ENCODE measurements at regions not wholly inside any gene's neighbourhood (a gene's known extent, or its start where the extent isn't known, plus 50 kb on each side); places are given as distances from the start of the nearest gene placed in this dataset.
A peak's percentile ranks its signal among the peaks of the same experiment; 100 is the strongest.

DNA sequence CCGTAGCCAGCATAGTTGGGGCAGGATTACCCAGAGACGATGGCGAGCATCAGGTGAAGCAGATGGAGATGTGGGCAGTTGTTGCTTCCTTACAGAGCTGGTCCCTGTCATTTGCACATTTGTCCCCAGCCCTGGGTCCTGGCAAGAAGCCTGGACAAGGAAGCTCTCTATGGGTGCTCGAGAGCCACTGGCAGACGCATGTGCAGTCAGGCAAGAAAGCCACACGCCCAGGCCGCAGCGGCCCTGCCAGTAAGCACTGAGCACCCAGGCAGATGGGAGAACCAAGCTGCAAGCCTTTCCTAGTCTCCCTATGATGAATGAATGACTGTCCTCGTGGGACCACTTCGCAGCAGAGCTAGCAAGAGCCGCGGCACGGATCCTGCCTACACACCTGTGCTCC, 182.8 kb downstream of the FOXO1 start:
- no peak for DNase-seq
- WGBS (ENCODE audit: insufficient coverage, low coverage, low lambda C conversion rate, missing lambda C conversion rate): 100% methylated on average over 5 of the region's 13 CpGs
- Histone ChIP-seq H3K9me3 (no peaks in the 10 kb centered on the region), H3K4me3 (no peak overlapping the region), H3K36me3 (no peaks in the 10 kb centered on the region), H3K27ac (no peak overlapping the region), H3K27me3 (no peaks in the 10 kb centered on the region), H3K4me1 (peaks cover 0 to 20% (median 11%) of the 10 kb centered on the region in 4 donors)
- TF ChIP-seq, protein P1, sequence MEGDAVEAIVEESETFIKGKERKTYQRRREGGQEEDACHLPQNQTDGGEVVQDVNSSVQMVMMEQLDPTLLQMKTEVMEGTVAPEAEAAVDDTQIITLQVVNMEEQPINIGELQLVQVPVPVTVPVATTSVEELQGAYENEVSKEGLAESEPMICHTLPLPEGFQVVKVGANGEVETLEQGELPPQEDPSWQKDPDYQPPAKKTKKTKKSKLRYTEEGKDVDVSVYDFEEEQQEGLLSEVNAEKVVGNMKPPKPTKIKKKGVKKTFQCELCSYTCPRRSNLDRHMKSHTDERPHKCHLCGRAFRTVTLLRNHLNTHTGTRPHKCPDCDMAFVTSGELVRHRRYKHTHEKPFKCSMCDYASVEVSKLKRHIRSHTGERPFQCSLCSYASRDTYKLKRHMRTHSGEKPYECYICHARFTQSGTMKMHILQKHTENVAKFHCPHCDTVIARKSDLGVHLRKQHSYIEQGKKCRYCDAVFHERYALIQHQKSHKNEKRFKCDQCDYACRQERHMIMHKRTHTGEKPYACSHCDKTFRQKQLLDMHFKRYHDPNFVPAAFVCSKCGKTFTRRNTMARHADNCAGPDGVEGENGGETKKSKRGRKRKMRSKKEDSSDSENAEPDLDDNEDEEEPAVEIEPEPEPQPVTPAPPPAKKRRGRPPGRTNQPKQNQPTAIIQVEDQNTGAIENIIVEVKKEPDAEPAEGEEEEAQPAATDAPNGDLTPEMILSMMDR (IDR thresholded peaks at IDR 0.05): no peak
- TF ChIP-seq POLR2A (IDR thresholded peaks at IDR 0.05): no peak
- no peak for ATAC-seq
- intact Hi-C loops (cut with DNase I): loop anchor here in 1 of 2 donors (10.0 kb wide), 2 partner anchors 51 to 181 kb away; partner anchors contain the start of gene FOXO1

DNA sequence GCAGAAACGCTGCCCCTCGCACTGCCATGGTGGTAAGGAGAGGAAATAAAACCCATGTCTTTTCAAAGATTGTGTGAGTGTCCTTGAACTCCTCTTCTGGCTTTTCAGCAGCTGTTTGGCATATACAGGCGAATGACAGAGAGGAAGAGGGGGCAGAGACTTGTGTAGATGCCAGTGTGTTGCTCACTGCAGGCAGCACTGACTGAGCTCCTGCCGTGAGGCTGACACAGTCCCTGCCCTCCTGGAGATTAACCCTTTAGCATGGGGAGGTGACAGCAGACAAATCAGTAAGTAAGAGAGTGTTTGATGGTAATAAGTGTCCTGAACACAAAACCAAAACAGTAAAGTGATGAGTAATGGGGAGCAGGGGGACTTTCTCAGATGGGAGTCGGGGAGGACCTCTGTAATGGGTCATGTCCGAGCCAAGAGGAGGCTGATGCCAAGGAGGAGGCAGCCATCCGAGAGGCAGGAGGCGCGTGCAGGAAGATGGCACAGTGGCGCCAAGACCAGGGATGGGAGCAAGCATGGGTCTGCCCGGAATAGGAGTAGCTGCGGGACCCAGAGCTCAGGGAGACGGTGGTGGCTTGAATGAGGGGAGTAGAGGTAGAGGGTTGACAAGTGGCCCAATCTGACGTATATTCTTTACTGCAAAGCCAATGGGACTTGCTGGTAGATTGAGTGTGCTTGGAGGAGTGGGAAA, 182.2 kb downstream of the FOXO1 start:
- Histone ChIP-seq H3K9me3 (no peaks in the 10 kb centered on the region), H3K4me1 (peaks cover 0 to 14% (median 6%) of the 10 kb centered on the region in 4 donors), H3K27me3 (no peaks in the 10 kb centered on the region), H3K27ac (no peak overlapping the region), H3K36me3 (no peaks in the 10 kb centered on the region), H3K4me3 (no peak overlapping the region)
- intact Hi-C loops (cut with DNase I): loop anchor here in 1 of 2 donors (10.0 kb wide), 2 partner anchors 51 to 181 kb away; partner anchors contain the start of gene FOXO1
- TF ChIP-seq POLR2A (IDR thresholded peaks at IDR 0.05): no peak
- TF ChIP-seq, protein P1 (IDR thresholded peaks at IDR 0.05): no peak
- DNase-seq (no peak), ATAC-seq (no peak)
- 80% methylated on average over 14 of the region's 14 CpGs for WGBS (ENCODE audit: insufficient coverage, low coverage, low lambda C conversion rate, missing lambda C conversion rate)

DNA sequence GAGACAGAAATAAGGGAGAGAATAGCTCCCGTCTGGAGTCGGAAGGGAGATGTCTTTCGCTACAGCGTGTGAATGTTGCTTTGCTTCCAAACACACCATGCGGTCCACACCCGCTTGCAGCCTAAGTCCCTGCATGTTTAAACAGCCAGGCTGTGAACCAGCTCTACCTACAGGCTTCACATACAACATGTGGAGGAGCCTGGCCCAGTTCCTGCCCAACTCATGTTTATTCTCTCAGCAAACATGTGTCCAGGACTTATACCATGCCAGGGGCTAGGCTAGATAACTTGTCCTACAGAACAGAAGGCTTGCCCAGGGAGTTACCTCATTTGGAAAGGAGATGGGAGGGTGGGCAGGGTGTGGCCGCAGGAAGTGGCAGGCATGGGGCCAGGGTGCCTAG, 181.5 kb downstream of the FOXO1 start:
- H3K36me3 ChIP-seq: no peaks in the 10 kb centered on the region
- intact Hi-C loops (cut with DNase I): loop anchor here in 1 of 2 donors (10.0 kb wide), 2 partner anchors 50 to 180 kb away; partner anchors contain the start of gene FOXO1
- no peaks in the 10 kb centered on the region for H3K9me3 ChIP-seq
- 67% methylated on average over 1 of the region's 7 CpGs for WGBS (ENCODE audit: insufficient coverage, low coverage, low lambda C conversion rate, missing lambda C conversion rate)
- H3K27ac ChIP-seq: no peak overlapping the region
- H3K4me1 ChIP-seq: peaks cover 0 to 7% (median 2%) of the 10 kb centered on the region in 4 donors
- no peaks in the 10 kb centered on the region for H3K27me3 ChIP-seq
- TF ChIP-seq, protein P1 (IDR thresholded peaks at IDR 0.05): no peak
- no peak for TF ChIP-seq POLR2A (IDR thresholded peaks at IDR 0.05)
- ATAC-seq: no peak
- H3K4me3 ChIP-seq: no peak overlapping the region
- DNase-seq: no peak

DNA sequence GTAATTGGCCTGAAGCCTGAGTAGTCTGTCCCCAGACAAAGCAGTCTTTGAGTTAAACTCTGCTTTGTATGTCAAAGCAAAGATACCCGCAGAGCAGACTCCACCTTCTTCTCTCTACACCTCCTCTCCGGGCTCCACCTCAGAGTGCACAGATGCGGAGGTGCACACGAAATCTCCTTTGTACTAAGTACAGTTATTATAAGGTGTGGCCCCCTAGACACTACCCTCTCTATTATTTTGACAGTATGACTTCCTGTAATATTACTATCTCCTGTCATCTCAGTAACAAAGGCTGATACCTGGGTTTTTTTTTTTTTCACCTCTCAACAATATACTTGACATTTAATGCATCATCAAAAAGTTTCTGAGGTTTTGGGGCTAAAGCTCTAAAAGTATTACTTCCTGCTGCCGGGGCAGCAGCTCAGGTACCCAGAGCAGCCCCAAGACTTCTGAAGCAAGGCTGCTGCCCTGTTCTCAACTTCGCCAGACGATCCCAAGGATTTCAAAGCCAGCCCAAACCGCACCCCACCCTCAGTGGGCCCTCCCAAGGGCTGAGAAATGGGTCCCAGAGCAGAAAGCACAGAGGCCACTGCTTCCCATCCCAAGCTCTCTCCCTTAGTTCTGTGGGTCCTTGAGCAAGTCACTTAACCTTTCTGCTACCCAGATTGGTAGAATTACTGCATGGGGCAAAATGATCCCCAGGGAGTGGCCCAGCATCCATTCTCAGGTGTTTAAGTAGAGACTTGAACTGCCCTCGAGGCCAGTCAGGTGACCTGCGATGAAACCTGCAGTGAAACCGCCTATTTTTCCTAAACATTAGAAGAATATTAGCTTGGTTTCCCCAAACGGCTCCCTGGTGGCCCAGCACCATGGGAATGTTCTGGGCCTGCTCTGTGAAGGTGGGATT, 180.6 kb downstream of the FOXO1 start:
- Histone ChIP-seq H3K27ac (no peak overlapping the region), H3K9me3 (no peaks in the 10 kb centered on the region), H3K4me3 (no peak overlapping the region), H3K27me3 (no peaks in the 10 kb centered on the region), H3K36me3 (no peaks in the 10 kb centered on the region), H3K4me1 (no peaks in the 10 kb centered on the region)
- peak; percentile 20 to 47 (median 32) for ATAC-seq
- no peak for TF ChIP-seq POLR2A (IDR thresholded peaks at IDR 0.05)
- TF ChIP-seq, protein P1 (IDR thresholded peaks at IDR 0.05): no peak
- no peak for DNase-seq
- 67% methylated on average over 8 of the region's 12 CpGs for WGBS (ENCODE audit: insufficient coverage, low coverage, low lambda C conversion rate, missing lambda C conversion rate)
- intact Hi-C loops (cut with DNase I): loop anchor here in 1 of 2 donors (10.0 kb wide), 2 partner anchors 49 to 179 kb away; partner anchors contain the start of gene FOXO1

All from right lobe of liver (tissue), 6 donors.